ENCODE measurements at regions not wholly inside any gene's neighbourhood (a gene's known extent, or its start where the extent isn't known, plus 50 kb on each side); places are given as distances from the start of the nearest gene placed in this dataset.

DNA sequence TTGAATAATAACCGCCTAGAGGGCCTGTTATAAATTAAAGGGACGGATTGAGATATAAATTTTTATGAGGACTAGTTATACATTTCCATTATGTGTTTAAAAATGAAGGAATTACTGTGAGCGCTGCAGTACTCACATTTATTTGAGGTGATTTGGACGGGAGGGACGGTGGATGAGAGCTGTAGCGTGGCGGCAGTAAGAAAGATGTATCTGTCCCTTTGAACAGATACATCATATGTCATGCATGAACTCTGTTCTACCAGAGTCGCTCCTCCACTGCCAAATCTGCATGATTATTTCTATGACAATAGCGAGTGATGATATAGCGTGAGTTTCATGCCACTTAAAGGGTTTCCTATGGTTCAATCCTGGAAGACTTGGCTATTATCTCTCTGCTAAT is 538.8 kb downstream of the MCTP2 start:
- no peak for DNase-seq

DNA sequence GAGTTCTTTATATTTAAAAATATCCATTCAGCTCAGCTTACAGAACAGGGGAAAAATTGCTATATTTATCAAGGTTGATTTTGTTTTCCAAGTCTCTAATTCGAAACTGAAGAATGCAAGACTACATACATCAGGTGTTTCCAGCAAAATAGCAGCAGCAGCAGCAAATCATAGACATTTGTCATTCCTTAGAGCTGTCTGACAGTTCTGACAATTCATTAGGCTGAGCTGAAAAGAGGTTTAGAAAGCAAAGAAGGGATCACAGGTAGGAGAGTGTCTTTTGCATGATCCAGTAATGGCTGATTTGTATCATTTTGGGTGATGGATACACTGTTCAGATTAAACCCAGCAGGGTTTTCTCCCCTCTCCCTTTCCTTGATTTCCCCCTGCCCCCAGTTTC is 545.7 kb downstream of the MCTP2 start:
- DNase-seq = no peak

DNA sequence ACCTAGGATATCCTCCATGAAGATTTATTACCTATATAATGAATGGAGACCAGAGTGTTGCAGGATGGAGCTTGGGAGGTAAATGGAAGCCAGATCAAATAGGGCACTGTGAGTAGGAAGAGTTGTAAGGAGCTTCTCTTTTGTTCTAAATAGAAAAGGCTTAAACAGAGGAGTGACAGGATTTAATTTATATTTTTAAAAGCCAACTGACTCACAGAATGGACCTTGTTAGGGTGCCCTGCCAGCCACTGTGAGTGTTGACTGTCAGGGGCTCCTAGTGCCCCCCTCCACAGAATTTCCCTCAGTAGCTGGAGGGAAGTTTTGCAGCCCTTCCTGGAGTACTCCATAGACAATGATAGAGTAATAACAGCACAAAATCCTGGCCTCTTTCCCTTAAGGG is 547.5 kb downstream of the MCTP2 start:
- DNase-seq = no peak

GRCh38 chr15:94780166-94780565 is 548.8 kb downstream of the MCTP2 start:
- no peak for DNase-seq

GRCh38 chr15:94785091-94785490 is 553.7 kb downstream of the MCTP2 start:
- DNase-seq = no peak

GRCh38 chr15:94791008-94791407 is 559.6 kb downstream of the MCTP2 start:
- no peak for DNase-seq

DNA sequence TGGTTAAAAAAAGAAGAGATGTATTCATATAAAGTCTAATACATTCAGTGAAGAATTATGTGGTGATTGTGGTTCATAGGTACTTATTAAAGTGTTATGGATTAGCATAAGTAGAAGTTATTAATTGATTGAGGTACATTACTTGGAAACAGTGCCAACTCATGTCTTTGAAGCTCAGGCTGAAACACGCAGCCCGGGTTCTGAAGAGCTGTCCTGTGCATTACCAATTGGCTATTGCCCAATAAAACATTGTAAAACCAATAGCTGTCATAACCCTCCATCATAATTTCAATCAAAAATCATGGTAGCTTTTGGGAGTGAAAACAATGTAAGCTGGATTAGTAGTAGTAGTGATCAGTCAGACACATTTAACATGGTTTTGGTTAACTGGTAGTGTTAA is 560.1 kb downstream of the MCTP2 start:
- DNase-seq = no peak

- DNase-seq = no peak
Measured at GRCh38 chr15:94792196-94792595, 560.8 kb downstream of the MCTP2 start.

DNA sequence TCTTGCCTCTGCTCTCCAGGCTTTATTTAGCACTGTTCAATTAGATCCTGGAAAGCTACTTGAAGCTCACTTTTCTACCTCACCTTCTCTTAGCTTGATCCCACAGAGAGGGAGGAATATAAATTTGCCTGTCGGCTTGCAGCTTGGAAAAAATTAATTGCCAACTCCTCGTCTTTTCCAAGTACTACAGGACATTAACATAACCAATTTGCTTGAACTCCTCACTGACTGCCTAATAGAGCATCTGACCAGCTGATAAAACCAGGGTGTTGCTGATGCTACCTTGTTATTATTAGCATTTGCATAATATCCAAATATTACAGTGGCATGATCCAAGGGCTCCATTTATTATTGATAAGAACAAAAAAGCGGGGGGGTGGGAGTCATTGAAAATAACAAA is 561.8 kb downstream of the MCTP2 start:
- no peak for DNase-seq

DNA sequence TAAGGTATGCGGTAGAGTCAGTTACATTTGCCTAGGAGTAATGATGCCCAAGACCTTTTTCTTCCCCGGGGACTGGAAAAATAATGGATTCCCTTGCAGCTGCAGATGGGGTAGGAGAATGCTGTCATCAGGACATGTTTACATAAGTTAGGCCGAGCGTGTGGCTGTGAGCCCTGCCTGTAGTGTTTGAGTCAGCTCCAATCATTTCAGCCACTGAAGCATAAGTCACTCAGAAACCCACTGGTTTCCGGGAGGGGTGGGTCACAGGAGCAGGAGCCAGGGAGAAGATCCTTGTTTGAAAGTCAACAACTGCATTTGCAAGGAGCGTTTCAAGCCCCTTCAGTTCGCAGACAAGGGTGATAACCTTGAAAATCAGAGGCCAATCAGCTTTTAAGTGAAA is 562.3 kb downstream of the MCTP2 start:
- DNase-seq = no peak

DNA sequence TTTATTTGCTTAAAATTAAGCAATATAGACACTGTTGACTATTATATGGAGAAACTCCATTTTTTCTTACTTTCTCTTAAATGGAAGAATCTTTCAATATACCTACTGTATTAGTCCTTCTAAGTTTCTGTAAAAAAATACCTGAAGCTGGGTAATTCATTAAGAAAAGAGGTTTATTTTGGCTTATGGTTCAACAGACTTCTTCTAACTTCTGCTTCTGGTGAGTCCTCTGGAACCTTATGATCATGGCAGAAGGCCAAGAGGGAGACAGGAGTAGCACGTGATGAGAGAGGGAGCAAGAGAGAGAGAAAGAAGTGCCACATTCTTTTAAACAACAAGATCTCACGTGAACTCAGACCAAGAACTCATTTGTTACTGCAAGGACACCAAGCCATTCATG is 573.3 kb downstream of the MCTP2 start:
- no peak for DNase-seq

GRCh38 chr15:94815110-94815731 is 583.9 kb downstream of the MCTP2 start:
- DNase-seq = no peak

GRCh38 chr15:94815914-94816313 is 584.6 kb downstream of the MCTP2 start:
- DNase-seq = no peak

DNA sequence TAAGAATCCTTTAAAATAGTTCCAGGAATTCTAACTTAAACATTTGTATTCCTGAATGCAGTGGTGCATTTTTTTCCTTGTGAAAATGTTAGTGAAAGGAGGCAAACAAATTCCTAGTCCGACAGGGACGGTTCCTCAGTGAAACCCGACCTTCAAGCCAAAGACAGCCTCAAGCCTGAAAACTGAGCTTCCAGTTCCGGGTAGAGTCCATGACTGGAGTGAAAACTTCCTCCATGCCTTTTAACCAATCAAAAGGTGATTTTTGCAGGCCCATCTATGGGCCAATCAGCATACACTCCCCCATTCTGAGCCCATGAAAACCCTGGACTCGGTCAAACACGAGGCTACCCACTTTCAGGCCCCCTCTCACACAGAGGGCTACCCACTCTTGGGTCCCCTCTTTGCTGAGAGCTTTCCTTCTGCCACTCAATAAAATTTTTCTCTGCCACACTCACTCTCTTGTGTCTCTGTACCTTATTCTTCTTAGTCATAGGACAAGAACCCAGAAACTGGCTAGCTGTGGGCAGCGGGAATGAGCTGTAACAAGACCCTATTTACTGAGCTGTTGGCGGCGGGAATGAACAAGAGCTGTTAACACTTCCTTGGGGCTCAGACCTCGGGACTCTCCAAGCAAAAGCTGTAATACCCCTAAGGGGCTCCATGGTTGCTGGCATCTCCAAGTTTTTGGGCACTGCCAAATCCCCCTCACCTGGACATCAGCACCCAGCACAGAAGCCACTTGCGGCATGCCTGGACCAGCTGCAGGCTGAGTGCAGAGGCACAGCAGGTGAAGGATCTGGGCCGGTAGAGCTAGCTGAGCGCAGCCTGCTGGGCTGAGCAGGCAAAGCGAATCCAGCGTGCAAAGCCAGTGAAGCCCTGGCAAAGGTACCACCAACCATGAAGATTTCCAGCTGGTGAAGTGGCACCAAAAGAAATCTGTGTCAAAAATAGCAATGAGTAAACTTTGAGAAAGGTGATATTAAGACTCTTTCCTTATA is 598.8 kb downstream of the MCTP2 start:
- no peak for DNase-seq

- no peak for DNase-seq
Measured at GRCh38 chr15:94834000-94834399, 602.6 kb downstream of the MCTP2 start.

DNA sequence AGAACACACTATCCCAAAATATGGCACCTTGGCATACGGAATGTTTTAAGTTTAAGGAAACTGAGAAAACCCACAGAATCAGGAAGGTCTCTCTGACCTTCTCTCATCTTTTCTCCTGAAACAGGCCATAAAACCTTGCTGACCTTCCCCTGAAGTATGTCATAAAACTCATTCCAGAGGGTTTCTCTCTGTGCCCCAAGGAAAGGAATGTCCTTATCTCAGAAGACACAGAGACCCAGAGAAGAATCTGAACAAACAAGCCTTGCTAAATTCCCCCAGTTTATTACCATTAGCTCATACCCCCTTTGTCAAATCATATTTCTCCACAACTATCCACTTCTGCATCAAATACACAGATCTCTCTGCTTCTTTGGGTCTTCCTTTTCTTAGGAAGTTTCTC is 603.1 kb downstream of the MCTP2 start:
- DNase-seq = no peak

DNA sequence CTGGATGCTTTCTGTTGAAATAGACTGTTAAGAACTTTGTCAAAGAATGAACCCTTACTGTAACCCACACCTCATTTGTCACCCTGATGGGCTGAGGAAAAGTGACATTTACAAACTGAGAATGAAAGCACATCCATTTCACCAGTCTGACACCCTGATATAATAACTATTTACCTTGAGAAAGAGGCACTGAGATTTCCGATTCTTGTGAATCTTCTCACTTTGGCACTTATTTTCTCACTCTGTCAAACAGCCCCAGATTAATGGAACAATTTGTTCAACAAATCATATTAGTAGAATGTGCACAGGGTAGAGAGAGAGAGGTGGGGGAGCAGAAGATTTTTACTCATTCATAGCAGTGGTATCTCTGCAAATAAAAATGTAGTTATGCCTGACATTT is 606.9 kb downstream of the MCTP2 start:
- no peak for DNase-seq

DNA sequence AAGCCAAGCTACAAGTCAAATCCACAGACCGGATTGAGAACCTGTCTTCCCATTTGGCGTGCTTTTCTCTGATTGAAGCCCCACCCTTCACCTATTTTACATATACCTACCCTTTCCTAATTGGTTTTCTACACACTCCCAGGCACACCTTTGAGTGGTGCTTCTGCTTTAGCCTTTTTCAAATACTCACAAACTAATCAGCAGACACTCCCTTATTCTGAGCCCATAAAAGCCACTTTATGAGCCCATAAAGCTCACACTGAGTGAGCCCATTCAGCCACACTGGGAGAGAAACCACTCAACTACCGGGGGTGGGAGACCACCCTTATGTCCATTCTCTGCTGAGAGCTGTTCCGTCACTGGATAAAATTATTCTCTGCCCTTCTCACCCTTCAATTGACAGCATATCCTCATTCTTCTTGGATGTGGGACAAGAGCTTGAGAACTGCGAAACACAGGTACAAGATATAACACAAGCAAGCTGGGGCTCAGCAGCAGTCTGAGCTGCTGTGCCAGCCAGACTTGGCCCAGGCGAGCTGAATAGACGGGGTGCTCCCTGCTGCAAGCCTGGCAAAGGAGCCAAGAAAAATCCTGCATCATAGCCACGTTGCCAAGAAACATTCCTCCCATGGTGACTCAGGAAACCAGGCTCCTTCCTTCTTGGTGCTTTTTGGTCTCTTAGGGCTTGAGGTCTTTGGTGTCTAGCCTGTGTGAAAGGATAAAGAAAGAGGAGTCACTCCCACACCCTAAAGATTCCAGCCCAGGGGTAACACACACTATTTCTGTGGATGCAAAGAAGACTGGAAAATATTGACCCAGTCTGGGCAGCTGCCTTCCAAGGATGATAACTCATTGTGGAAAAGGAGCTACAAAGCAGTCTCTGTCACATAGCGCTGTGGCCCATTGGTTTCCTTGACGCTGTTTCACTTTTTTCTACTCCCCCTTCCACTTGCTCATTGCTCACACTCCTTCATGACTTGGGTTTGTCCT is 609.7 kb downstream of the MCTP2 start:
- DNase-seq = no peak

- DNase-seq = no peak
Measured at GRCh38 chr15:94843060-94843459, 611.7 kb downstream of the MCTP2 start.

GRCh38 chr15:94844198-94844537 is 612.8 kb downstream of the MCTP2 start:
- no peak for DNase-seq

GRCh38 chr15:94844538-94845389 is 613.4 kb downstream of the MCTP2 start:
- DNase-seq = no peak

DNA sequence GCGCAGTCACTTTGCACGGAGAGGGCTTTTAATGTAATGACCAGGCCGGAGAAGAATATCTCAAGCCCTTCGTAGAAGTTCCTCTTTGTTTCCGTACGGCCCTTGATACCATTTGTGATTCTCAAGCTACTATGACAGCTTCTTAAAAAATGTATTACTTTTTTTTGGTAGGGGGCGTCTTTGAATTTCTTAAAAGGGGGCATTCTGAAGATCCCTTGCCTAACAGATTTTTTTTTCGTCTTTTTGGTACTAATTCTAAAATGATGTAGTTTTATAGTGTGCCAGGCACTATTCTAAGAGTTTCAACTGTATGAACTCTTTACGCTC is 614.0 kb downstream of the MCTP2 start:
- DNase-seq = no peak

Data from activated CD4-positive, alpha-beta T cell treated with anti-CD3 and anti-CD28 coated beads, Interleukin-2, amount 50 U/mL, for 16 hours (primary cell).